Gastrocnemius medialis (tissue), 4 donors: ENCODE measurements at regions not wholly inside any gene's neighbourhood (a gene's known extent, or its start where the extent isn't known, plus 50 kb on each side); places are given as distances from the start of the nearest gene placed in this dataset.

Source experiments
- ATAC-seq, 2 donors: fragments of 150-250 bp; one replicate each; pipeline ENCODE4 v1.9.1; 2016
- DNase-seq, 2 donors: peaks; one replicate each; pipeline ENCODE4 v3.0.0-alpha.2; 2019
- H3K27ac ChIP-seq, 4 donors: fragments of 200-600 bp; sonication (generic); 1 replicate in 1 of 4; 2 replicates in 3 of 4; pipeline ENCODE4 v1.5.1; 2016 to 2018; ENCODE audit warnings: mild to moderate bottlenecking in 2 of 4, moderate library complexity in 1 of 4
- H3K27me3 ChIP-seq, 3 donors: fragments of 200-600 bp; sonication (generic) in 2 of 3; 1 replicate in 1 of 3; 2 replicates in 2 of 3; pipeline versions ENCODE4 v1.5.1 to v1.6.0; 2016 to 2019; ENCODE audit warnings: mild to moderate bottlenecking in 1 of 3, moderate library complexity in 1 of 3
- H3K36me3 ChIP-seq, 2 donors: fragments of 200-600 bp; sonication (generic) in 1 of 2; one replicate each; pipeline ENCODE4 v1.5.1; 2017 to 2018
- H3K4me1 ChIP-seq, 2 donors: fragments of 200-600 bp; sonication (generic) in 1 of 2; one replicate each; pipeline ENCODE4 v1.5.1; 2016 to 2017; ENCODE audit warnings: mild to moderate bottlenecking in 2 of 2
- H3K4me3 ChIP-seq, 4 donors: fragments of 200-600 bp; sonication (generic) in 3 of 4; 1 replicate in 1 of 4; 2 replicates in 3 of 4; pipeline ENCODE4 v1.5.1; 2016 to 2019; ENCODE audit warnings: mild to moderate bottlenecking in 2 of 4
- H3K9me3 ChIP-seq, 3 donors: fragments of 200-600 bp; sonication (generic) in 2 of 3; 1 replicate in 1 of 3; 2 replicates in 2 of 3; pipeline ENCODE4 v1.5.1; 2016 to 2019
- CTCF ChIP-seq, 5 experiments: fragments of 450-650 bp in 3 of 5; fragments of 200-600 bp in 2 of 5; sonication (generic) in 2 of 5; IDR thresholded peaks in 4 of 5; conservative IDR thresholded peaks in 1 of 5; 1 replicate in 4 of 5; 2 replicates in 1 of 5; pipeline ENCODE4 v1.5.1; 2016 to 2019; ENCODE audit warnings: antibody characterized with exemption in 5 of 5, mild to moderate bottlenecking in 3 of 5, moderate library complexity in 3 of 5
- POLR2A ChIP-seq, 2 donors: fragments of 450-650 bp; IDR thresholded peaks; one replicate each; pipeline ENCODE4 v1.6.1; 2017; ENCODE audit warnings: antibody characterized with exemption in 2 of 2, mild to moderate bottlenecking in 2 of 2, moderate library complexity in 2 of 2
- in situ Hi-C, 4 donors: fragments of 200-750 bp; cut with MboI; loops; one replicate each; pipeline versions ENCODE4 v1.15.0 to v1.8.0; 2017; ENCODE audit warnings: low sequenced_read_pairs in 4 of 4
- intact Hi-C: fragments of 100-400 bp; cut with DNase I; formaldehyde crosslinking; loops from one replicate; pipeline ENCODE4 v1.15.1; 2023; ENCODE audit warnings: low total_unique reads

GRCh38 chr5:27311544-27311943, 273.2 kb upstream of the CDH9 start:
- TF ChIP-seq CTCF (IDR thresholded peaks at IDR 0.05 in 4 of 5, conservative IDR thresholded peaks at IDR 0.05 in 1 of 5) (no peak), POLR2A (IDR thresholded peaks at IDR 0.05) (no peak)
- H3K27me3 ChIP-seq = no peaks in the 10 kb centered on the region
- H3K36me3 ChIP-seq = no peaks in the 10 kb centered on the region
- no peak for ATAC-seq
- H3K4me1 ChIP-seq = no peaks in the 10 kb centered on the region
- H3K27ac ChIP-seq = no peak overlapping the region
- in situ Hi-C loops = no loop called here
- DNase-seq = no peak
- H3K4me3 ChIP-seq = no peak overlapping the region
- intact Hi-C loops = no loop called here
- H3K9me3 ChIP-seq = no peaks in the 10 kb centered on the region

- DNase-seq (no peak), ATAC-seq (no peak)
- no peaks in the 10 kb centered on the region for H3K36me3 ChIP-seq
- no peaks in the 10 kb centered on the region for H3K27me3 ChIP-seq
- in situ Hi-C loops = no loop called here
- no peak for TF ChIP-seq CTCF (IDR thresholded peaks at IDR 0.05 in 4 of 5, conservative IDR thresholded peaks at IDR 0.05 in 1 of 5)
- TF ChIP-seq POLR2A (IDR thresholded peaks at IDR 0.05) = no peak
- no peaks in the 10 kb centered on the region for H3K4me1 ChIP-seq
- no peaks in the 10 kb centered on the region for H3K9me3 ChIP-seq
- H3K27ac ChIP-seq = no peak overlapping the region
- H3K4me3 ChIP-seq = no peak overlapping the region
- intact Hi-C loops = no loop called here
These were observed 269.8 kb upstream of the CDH9 start for GRCh38 chr5:27308153-27308552.

- intact Hi-C loops (no loop called here), in situ Hi-C loops (no loop called here)
- Histone ChIP-seq H3K27me3 (no peaks in the 10 kb centered on the region), H3K36me3 (no peaks in the 10 kb centered on the region), H3K27ac (no peak overlapping the region), H3K4me1 (no peaks in the 10 kb centered on the region), H3K9me3 (no peaks in the 10 kb centered on the region), H3K4me3 (no peak overlapping the region)
- DNase-seq (no peak), ATAC-seq (no peak)
- no peak for TF ChIP-seq CTCF (IDR thresholded peaks at IDR 0.05 in 4 of 5, conservative IDR thresholded peaks at IDR 0.05 in 1 of 5)
- no peak for TF ChIP-seq POLR2A (IDR thresholded peaks at IDR 0.05)
These were observed 251.8 kb upstream of the CDH9 start for GRCh38 chr5:27290172-27290571.

GRCh38 chr5:27276119-27276518, 237.7 kb upstream of the CDH9 start:
- DNase-seq (no peak), ATAC-seq (no peak)
- Histone ChIP-seq H3K27ac (no peak overlapping the region), H3K4me3 (no peak overlapping the region), H3K27me3 (no peaks in the 10 kb centered on the region), H3K36me3 (no peaks in the 10 kb centered on the region), H3K4me1 (no peaks in the 10 kb centered on the region), H3K9me3 (no peaks in the 10 kb centered on the region)
- intact Hi-C loops = no loop called here
- in situ Hi-C loops = no loop called here
- TF ChIP-seq POLR2A (IDR thresholded peaks at IDR 0.05) (no peak), CTCF (IDR thresholded peaks at IDR 0.05 in 4 of 5, conservative IDR thresholded peaks at IDR 0.05 in 1 of 5) (no peak)

- intact Hi-C loops = no loop called here
- H3K4me1 ChIP-seq = no peaks in the 10 kb centered on the region
- no peaks in the 10 kb centered on the region for H3K36me3 ChIP-seq
- H3K9me3 ChIP-seq = no peaks in the 10 kb centered on the region
- DNase-seq (no peak), ATAC-seq (no peak)
- in situ Hi-C loops = no loop called here
- H3K4me3 ChIP-seq = no peak overlapping the region
- no peak overlapping the region for H3K27ac ChIP-seq
- H3K27me3 ChIP-seq = no peaks in the 10 kb centered on the region
- TF ChIP-seq CTCF (IDR thresholded peaks at IDR 0.05 in 4 of 5, conservative IDR thresholded peaks at IDR 0.05 in 1 of 5) = no peak
- no peak for TF ChIP-seq POLR2A (IDR thresholded peaks at IDR 0.05)
These were observed 237.0 kb upstream of the CDH9 start for GRCh38 chr5:27275345-27275744.
